ENCODE measurements at regions not wholly inside any gene's neighbourhood (a gene's known extent, or its start where the extent isn't known, plus 50 kb on each side); places are given as distances from the start of the nearest gene placed in this dataset.

DNA sequence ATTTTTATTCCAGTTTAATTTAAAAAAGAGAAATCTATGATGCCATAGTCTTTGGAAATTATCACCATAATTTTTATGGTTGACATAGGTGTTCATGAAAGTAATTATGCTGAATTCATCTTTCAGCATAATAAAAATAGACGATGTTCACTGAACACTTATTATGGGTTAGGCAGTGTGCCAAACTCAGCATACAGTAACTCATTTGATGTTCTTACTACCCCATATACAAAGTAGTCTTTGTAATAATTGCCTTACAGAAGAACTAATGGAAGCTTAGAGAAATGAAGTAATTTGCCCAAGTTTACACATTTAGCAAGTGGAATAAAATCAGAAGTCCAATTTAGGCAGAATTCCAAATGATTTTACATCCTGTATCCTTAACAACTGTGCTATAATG is 852.2 kb upstream of the GOT2 start:
- intact Hi-C loops (cut with micrococcal nuclease; ENCODE audit: unreplicated experiment) = no loop called here
- Histone ChIP-seq H3F3A (ENCODE audit: insufficient read depth, low read depth) (no peaks in the 10 kb centered on the region), H2AFZ (no peak overlapping the region), H3K9me2 (ENCODE audit: insufficient read depth) (no peaks in the 10 kb centered on the region), H3K9me3 (ENCODE audit: insufficient read depth, low read depth) (no peaks in the 10 kb centered on the region), H3K36me3 (ENCODE audit: low read depth) (no peaks in the 10 kb centered on the region), H3K4me2 (no peak overlapping the region), H4K20me1 (ENCODE audit: insufficient read depth) (no peaks in the 10 kb centered on the region), H3K4me1 (replicated peaks; ENCODE audit: insufficient read depth) (no peaks in the 10 kb centered on the region), H3K79me2 (ENCODE audit: low read depth) (no peaks in the 10 kb centered on the region), H3K27me3 (ENCODE audit: insufficient read depth, low read depth) (no peaks in the 10 kb centered on the region), H3K4me3 (no peak overlapping the region), H3K27ac (no peak overlapping the region)
- ChIA-PET POLR2A (ENCODE audit: unreplicated experiment) (no interaction called here), CTCF (no interaction called here)
- TF ChIP-seq EZH2 (IDR thresholded peaks at IDR 0.05; ENCODE audit: low read depth) = no peak
- TF ChIP-seq, protein P1, sequence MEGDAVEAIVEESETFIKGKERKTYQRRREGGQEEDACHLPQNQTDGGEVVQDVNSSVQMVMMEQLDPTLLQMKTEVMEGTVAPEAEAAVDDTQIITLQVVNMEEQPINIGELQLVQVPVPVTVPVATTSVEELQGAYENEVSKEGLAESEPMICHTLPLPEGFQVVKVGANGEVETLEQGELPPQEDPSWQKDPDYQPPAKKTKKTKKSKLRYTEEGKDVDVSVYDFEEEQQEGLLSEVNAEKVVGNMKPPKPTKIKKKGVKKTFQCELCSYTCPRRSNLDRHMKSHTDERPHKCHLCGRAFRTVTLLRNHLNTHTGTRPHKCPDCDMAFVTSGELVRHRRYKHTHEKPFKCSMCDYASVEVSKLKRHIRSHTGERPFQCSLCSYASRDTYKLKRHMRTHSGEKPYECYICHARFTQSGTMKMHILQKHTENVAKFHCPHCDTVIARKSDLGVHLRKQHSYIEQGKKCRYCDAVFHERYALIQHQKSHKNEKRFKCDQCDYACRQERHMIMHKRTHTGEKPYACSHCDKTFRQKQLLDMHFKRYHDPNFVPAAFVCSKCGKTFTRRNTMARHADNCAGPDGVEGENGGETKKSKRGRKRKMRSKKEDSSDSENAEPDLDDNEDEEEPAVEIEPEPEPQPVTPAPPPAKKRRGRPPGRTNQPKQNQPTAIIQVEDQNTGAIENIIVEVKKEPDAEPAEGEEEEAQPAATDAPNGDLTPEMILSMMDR (conservative IDR thresholded peaks at IDR 0.05) = no peak
- no TSS peak for BruUV-seq (replicated peaks)
- DNase-seq = no peak

DNA sequence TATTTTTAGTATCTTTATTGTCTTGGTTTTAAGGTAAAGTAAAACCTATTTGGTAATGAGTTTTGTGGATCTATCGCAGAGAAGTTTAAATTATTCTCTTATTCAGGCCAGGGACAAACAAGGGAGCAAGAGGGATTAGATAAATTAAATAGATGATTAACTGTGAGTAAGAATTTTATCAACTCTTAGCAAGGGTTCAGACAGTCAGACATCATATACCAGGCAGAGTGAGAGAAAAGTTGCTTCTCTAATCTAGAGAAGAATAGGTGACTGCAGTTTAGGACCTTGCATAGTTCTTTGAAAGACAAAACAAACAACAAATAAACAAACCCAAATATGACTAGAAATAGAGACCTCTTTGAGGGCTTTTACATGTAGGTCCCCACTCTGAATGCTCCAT is 840.2 kb upstream of the GOT2 start:
- Histone ChIP-seq H3K27me3 (ENCODE audit: insufficient read depth, low read depth) (no peaks in the 10 kb centered on the region), H3K27ac (no peak overlapping the region), H2AFZ (no peak overlapping the region), H3K4me3 (no peak overlapping the region), H3K4me2 (no peak overlapping the region), H3K36me3 (ENCODE audit: low read depth) (no peaks in the 10 kb centered on the region), H3K9me2 (ENCODE audit: insufficient read depth) (no peaks in the 10 kb centered on the region), H3F3A (ENCODE audit: insufficient read depth, low read depth) (no peaks in the 10 kb centered on the region), H3K4me1 (replicated peaks; ENCODE audit: insufficient read depth) (no peaks in the 10 kb centered on the region), H3K79me2 (ENCODE audit: low read depth) (no peaks in the 10 kb centered on the region), H4K20me1 (ENCODE audit: insufficient read depth) (no peaks in the 10 kb centered on the region), H3K9me3 (ENCODE audit: insufficient read depth, low read depth) (no peaks in the 10 kb centered on the region)
- DNase-seq = no peak
- BruUV-seq (replicated peaks) = no TSS peak
- ChIA-PET POLR2A (ENCODE audit: unreplicated experiment) (no interaction called here), CTCF (no interaction called here)
- intact Hi-C loops (cut with micrococcal nuclease; ENCODE audit: unreplicated experiment) = no loop called here
- TF ChIP-seq EZH2 (IDR thresholded peaks at IDR 0.05; ENCODE audit: low read depth) = no peak
- TF ChIP-seq, protein P1 (conservative IDR thresholded peaks at IDR 0.05) = no peak

DNA sequence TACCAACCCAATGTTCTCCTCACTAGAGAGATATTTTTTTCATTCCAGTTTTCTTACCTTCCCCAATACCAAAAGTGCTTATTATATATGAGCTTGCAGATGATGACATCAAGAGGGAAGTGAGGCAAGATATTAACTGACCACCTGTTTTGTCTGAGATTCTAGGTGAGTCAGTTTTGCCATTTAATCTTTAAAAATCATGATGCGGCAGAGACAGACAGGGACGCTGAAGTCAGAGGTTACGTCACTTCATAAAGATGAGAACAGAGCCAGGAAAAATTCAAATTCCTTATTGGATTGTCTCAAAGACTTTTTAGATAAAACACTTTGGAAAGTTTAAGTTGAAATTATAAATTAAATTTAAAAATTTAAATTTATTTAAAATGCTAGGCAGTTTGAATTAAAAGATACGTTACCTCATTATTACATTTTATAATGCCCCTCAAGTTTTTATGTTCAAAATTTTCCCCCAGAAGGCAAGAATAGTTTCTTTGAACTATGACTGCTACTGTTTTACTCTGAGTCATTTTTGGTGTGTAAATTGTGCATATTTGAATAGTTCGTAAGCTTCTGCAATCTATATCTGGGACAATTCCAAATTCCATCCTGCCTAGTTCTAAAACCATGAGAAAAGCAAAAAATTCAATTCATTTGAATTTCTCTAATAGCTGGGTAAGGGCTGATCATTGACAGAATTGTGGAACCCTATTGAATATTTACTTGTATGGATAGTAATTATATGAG is 839.6 kb upstream of the GOT2 start:
- Histone ChIP-seq H3K27ac (no peak overlapping the region), H3K79me2 (ENCODE audit: low read depth) (no peaks in the 10 kb centered on the region), H3K27me3 (ENCODE audit: insufficient read depth, low read depth) (no peaks in the 10 kb centered on the region), H2AFZ (no peak overlapping the region), H3K9me2 (ENCODE audit: insufficient read depth) (no peaks in the 10 kb centered on the region), H3K4me2 (no peak overlapping the region), H3F3A (ENCODE audit: insufficient read depth, low read depth) (no peaks in the 10 kb centered on the region), H3K36me3 (ENCODE audit: low read depth) (no peaks in the 10 kb centered on the region), H4K20me1 (ENCODE audit: insufficient read depth) (no peaks in the 10 kb centered on the region), H3K4me1 (replicated peaks; ENCODE audit: insufficient read depth) (no peaks in the 10 kb centered on the region), H3K4me3 (no peak overlapping the region), H3K9me3 (ENCODE audit: insufficient read depth, low read depth) (no peaks in the 10 kb centered on the region)
- BruUV-seq (replicated peaks) = no TSS peak
- POLR2A ChIA-PET (ENCODE audit: unreplicated experiment) = no interaction called here
- intact Hi-C loops (cut with micrococcal nuclease; ENCODE audit: unreplicated experiment) = no loop called here
- TF ChIP-seq, protein P1 (conservative IDR thresholded peaks at IDR 0.05) = no peak
- no peak for TF ChIP-seq EZH2 (IDR thresholded peaks at IDR 0.05; ENCODE audit: low read depth)
- CTCF ChIA-PET = no interaction called here
- no peak for DNase-seq

Data from PC-9 (cell line).